ENCODE measurements at regions not wholly inside any gene's neighbourhood (a gene's known extent, or its start where the extent isn't known, plus 50 kb on each side); places are given as distances from the start of the nearest gene placed in this dataset.

- TF ChIP-seq CTCF (IDR thresholded peaks at IDR 0.05; ENCODE audit: unreplicated experiment), result no peak
- H3K9me3 Mint-ChIP-seq, result no peaks in the 10 kb centered on the region
- no peak for DNase-seq (ENCODE audit: low spot score in 2 of 2, unreplicated experiment in 2 of 2)
- H3K27ac Mint-ChIP-seq, result no peak overlapping the region
- no peaks in the 10 kb centered on the region for H3K36me3 Mint-ChIP-seq
- peaks cover 31% of the 10 kb centered on the region for H3K4me1 Mint-ChIP-seq
- no peak overlapping the region for H3K4me3 Mint-ChIP-seq
- H3K27me3 Mint-ChIP-seq (ENCODE audit: low read depth), result no peaks in the 10 kb centered on the region
Measured at GRCh38 chr3:30199855-30200254, 406.5 kb upstream of the TGFBR2 start.

GRCh38 chr3:30201715-30202114 lies 404.7 kb upstream of the TGFBR2 start:
- Mint-ChIP-seq H3K9me3 (peaks cover 7% of the 10 kb centered on the region), H3K27ac (no peak overlapping the region), H3K4me1 (peaks cover 31% of the 10 kb centered on the region), H3K27me3 (ENCODE audit: low read depth) (no peaks in the 10 kb centered on the region), H3K36me3 (peaks cover 3% of the 10 kb centered on the region), H3K4me3 (no peak overlapping the region)
- no peak for DNase-seq (ENCODE audit: low spot score in 2 of 2, unreplicated experiment in 2 of 2)
- no peak for TF ChIP-seq CTCF (IDR thresholded peaks at IDR 0.05; ENCODE audit: unreplicated experiment)

GRCh38 chr3:30203301-30203700 lies 403.1 kb upstream of the TGFBR2 start:
- Mint-ChIP-seq H3K27me3 (ENCODE audit: low read depth) (no peaks in the 10 kb centered on the region), H3K36me3 (peaks cover 4% of the 10 kb centered on the region), H3K27ac (no peak overlapping the region), H3K4me1 (peaks cover 25% of the 10 kb centered on the region), H3K9me3 (peaks cover 7% of the 10 kb centered on the region), H3K4me3 (no peak overlapping the region)
- no peak for DNase-seq (ENCODE audit: low spot score in 2 of 2, unreplicated experiment in 2 of 2)
- TF ChIP-seq CTCF (IDR thresholded peaks at IDR 0.05; ENCODE audit: unreplicated experiment), result no peak

- Mint-ChIP-seq H3K9me3 (peaks cover 7% of the 10 kb centered on the region), H3K27ac (no peak overlapping the region), H3K36me3 (peaks cover 4% of the 10 kb centered on the region)
Measured at GRCh38 chr3:30204126-30204525, 402.3 kb upstream of the TGFBR2 start.

GRCh38 chr3:30206051-30206450 lies 400.4 kb upstream of the TGFBR2 start:
- TF ChIP-seq CTCF (IDR thresholded peaks at IDR 0.05; ENCODE audit: unreplicated experiment), result no peak

More at GRCh38 chr3:30204126-30204525, 402.3 kb upstream of the TGFBR2 start:
- Mint-ChIP-seq H3K4me3 (no peak overlapping the region), H3K4me1 (peaks cover 17% of the 10 kb centered on the region), H3K27me3 (ENCODE audit: low read depth) (no peaks in the 10 kb centered on the region)
- TF ChIP-seq CTCF (IDR thresholded peaks at IDR 0.05; ENCODE audit: unreplicated experiment), result no peak
- DNase-seq (ENCODE audit: low spot score in 2 of 2, unreplicated experiment in 2 of 2), result no peak

GRCh38 chr3:30221619-30222018 lies 384.8 kb upstream of the TGFBR2 start:
- no peaks in the 10 kb centered on the region for H3K27me3 Mint-ChIP-seq (ENCODE audit: low read depth)
- H3K4me1 Mint-ChIP-seq, result no peaks in the 10 kb centered on the region
- no peak overlapping the region for H3K4me3 Mint-ChIP-seq
- H3K27ac Mint-ChIP-seq, result no peak overlapping the region
- no peaks in the 10 kb centered on the region for H3K36me3 Mint-ChIP-seq
- peaks cover 25% of the 10 kb centered on the region for H3K9me3 Mint-ChIP-seq
- no peak for TF ChIP-seq CTCF (IDR thresholded peaks at IDR 0.05; ENCODE audit: unreplicated experiment)
- DNase-seq (ENCODE audit: low spot score in 2 of 2, unreplicated experiment in 2 of 2), result no peak

More at GRCh38 chr3:30206051-30206450, 400.4 kb upstream of the TGFBR2 start:
- H3K27ac Mint-ChIP-seq, result peak overlapping the region; percentile 32
- H3K36me3 Mint-ChIP-seq, result peaks cover 4% of the 10 kb centered on the region
- no peak overlapping the region for H3K4me3 Mint-ChIP-seq
- H3K4me1 Mint-ChIP-seq, result peaks cover 8% of the 10 kb centered on the region
- H3K9me3 Mint-ChIP-seq, result peaks cover 12% of the 10 kb centered on the region
- DNase-seq (ENCODE audit: low spot score in 2 of 2, unreplicated experiment in 2 of 2), result no peak
- no peaks in the 10 kb centered on the region for H3K27me3 Mint-ChIP-seq (ENCODE audit: low read depth)
